SW480 (cell line): ENCODE measurements at regions not wholly inside any gene's neighbourhood (a gene's known extent, or its start where the extent isn't known, plus 50 kb on each side); places are given as distances from the start of the nearest gene placed in this dataset.
"Not testable (repeated sequence)": the region's sequence is repeated elsewhere in the genome, so short reads cannot be mapped to it uniquely, and the experiment has no call there.

Experiments used
- DNase-seq: peaks from one replicate; pipeline ENCODE4 v3.0.0-alpha.2; 2016; ENCODE audit warnings: low spot score

DNA sequence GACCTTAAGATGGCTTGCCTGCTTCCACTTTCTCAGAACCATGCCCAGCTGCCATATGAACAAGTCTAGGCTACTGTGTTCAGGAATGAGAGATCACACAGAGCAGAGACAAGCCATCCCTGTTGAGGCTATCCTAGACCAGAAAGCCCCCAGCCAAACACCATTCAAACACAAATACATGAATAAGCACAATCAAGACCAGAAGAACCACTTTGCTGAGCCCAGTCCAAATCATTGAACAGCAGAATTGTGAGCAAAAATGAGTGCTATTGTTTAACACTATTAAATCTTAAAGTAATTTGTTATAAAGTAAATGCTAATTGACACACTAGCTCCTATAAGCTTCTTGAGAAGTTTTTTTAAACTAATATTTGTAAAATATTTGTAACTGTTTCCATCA is 79.0 kb upstream of the LYZL1 start:
- no peak for DNase-seq

DNA sequence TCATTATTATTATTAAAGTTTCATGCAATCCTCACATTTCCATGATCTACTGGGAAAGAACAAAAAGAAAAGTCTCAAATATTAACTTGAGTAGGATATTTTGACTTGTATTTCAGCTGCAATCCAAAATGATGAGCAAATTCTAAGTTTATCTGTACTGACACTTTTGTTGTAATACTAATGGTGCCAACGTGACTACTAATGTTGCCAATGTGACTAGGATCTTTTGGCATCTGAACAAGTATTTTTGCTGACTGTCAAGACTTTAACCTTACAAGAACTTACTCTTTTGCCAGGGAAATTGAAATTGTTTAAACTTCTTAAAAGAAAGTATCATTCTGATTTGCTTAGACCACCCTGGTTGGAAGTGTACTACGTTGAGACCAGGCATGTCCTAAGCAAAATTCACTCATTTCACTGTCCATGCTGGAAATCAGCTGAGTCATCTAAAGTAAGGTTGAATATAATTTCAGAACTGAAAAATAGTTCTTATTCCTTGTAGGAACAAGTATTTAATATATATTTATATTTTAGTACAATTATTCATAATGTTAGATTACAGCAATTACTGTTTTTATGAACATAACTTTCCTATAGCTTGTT is 78.5 kb upstream of the LYZL1 start:
- no peak for DNase-seq

DNA sequence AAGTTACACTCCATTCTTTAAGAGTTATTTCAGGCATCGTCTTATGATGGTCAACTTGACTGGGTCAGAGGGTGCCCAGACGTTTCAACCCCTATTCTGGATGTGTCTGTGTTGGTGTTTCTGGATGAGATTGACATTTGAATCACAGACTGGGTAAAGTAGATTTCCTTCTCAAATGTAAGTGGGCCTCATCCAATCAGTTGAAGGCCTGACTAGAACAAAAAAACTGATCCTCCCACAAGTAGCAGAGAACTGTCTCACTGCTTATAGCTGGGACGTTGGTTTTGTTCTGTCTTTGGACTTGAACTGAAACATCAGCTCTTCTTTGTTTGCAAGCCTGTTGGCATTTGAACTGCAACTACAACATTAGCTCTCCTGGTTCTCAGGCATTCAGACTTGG is 76.3 kb upstream of the LYZL1 start:
- DNase-seq, result no peak

DNA sequence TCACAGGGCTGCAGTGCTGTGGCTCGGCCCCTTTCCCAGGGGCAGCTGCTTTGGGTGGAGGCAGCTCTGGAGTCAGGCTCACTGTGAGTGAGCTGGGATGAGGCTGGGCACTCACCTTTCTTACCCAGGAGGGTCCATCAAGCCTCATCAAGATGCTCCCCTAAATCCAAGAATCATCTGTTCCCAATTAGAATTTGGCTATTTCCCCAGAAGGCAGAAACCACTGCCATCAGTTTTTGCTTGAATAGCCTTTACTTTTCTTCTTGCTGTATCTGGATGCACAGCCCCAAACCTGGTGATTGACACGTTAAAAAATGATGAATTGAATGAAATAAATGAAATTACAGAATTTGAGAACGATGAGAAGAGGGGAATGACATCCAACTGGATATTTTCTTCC is 74.3 kb upstream of the LYZL1 start:
- DNase-seq, result no peak

DNA sequence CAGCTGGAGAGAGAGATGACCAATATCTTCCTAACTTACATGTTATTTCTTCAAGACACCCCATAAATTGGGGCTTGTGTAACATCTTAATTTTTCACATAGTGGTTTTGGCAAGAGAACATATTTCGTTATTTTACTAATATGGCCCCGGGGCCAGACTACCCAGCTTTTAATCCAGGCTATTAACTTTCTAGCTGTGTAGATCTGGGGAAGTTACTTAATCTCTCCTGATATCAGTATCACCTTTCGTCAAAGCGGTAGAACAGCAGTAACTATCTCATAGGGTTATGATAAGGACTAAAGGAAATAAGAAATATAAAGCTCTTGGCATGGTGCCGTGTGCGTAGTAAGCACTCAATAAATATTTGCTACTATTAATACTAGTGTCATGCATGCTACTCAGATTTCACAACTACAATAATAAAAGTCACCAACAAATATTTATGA is 71.6 kb upstream of the LYZL1 start:
- DNase-seq, result no peak

DNA sequence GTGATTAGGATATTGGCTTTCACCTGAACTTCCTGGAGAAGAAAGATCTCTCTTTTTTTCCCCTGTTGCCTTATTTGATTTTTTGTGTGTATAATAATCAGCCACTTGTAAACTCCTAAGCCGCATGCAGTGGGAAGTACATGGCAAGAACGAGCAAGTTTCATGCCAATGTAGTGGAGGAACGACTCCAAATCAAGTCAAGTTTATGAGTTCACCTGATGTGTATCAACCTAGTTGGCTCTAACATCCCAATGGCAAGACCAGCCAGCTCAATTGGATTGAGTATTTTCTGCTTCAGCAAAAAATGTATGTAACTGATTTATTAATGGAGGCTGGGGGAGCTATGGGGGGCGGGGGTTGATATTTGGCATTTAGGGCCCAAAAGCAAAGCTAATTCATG is 65.5 kb upstream of the LYZL1 start:
- DNase-seq, result no peak

DNA sequence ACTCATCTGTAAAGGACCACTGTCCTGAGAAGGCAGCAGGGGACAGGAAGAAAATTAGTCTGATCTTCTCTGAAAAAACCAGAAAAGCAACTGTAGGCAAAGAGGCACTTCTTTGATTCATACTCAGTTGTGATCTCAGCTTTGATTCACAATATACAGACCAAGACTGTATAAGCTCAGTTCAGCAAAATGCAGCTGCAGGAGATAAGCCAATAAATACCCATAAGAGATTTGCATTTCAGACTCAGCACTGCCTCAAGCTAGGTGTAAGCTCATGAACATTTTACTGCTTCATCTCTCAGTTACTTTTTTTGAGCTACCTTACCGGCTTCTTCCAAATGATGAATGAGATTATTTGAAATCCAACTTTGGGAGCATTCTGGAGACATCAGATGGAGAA is 64.2 kb upstream of the LYZL1 start:
- no peak for DNase-seq

DNA sequence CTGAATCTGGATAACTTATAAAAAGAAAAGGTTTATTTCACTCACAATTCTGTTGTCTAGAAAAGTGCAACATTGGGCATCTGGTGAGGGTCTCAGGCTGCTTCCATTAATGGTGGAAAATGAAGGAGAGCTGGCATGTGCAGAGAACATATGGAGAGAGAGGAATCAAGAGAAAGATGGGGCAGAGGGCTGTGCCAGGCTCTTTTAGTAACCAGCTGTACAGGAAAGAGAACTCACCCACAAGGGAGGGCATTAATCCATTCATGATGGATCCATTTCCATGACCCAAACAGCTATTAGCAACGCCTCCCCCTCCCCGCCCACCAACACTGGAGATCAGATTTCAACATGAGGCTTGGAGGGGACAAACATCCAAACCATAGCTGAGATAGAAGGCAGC is 61.7 kb upstream of the LYZL1 start:
- DNase-seq, result no peak

DNA sequence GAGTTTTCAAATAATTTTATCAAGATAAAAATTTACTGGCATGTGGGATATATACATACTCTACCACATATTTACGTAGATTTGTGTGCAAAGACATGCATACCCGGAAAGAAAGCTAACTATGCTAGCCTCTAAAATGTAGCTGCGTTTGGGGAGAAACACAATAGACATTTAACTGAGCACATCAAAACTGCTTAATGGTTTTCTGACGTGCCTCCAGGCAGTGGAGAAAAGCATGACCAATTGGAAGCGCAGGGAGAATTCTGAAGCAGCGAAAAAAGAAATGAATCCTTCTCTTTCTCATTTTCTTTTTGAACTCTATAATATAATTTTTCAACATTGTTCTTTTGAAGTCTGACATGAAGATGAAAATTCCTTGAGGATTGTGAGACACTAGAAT is 60.3 kb upstream of the LYZL1 start:
- DNase-seq, result no peak

DNA sequence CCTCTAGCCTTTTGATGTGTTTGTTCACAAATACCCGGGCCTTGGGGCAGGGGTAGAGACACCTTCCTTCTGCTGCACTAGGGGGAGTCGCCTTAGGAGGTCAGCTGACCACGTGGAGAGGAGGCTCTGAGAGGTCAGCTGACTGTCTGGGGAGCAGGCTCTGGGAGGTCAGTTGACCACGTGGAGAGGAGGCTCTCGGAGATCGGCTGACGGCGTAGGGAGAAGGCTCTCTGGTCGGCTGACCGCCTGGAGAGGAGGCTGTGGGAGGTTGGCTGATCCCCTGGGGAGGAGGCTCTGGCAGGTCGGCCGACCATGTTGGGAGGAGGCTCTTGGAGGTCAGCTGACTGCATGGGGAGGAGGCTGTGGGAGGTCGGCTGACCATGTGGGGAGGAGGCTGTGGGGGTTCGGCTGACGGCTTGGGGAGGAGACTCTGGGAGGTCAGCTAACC is 59.6 kb upstream of the LYZL1 start:
- no peak for DNase-seq

DNA sequence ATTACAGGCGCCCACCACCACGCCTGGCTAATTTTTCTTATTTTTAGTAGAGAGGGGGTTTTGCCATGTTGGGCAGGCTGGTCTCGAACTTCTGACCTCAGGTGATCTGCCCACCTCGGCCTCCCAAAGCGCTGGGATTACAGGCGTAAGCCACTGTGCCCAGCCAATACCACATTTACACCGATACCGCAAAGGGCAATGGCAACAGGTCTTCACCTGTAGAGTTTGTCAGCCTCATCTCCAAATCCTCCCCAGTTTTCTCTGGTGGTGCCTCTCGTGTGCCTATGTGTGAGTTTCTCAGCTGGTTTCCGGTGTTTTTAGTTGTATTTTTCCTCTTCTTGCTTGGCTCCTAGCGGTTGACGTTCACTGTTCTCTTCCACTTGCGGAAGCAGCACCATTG is 52.0 kb upstream of the LYZL1 start:
- DNase-seq, result not testable (repeated sequence)

DNA sequence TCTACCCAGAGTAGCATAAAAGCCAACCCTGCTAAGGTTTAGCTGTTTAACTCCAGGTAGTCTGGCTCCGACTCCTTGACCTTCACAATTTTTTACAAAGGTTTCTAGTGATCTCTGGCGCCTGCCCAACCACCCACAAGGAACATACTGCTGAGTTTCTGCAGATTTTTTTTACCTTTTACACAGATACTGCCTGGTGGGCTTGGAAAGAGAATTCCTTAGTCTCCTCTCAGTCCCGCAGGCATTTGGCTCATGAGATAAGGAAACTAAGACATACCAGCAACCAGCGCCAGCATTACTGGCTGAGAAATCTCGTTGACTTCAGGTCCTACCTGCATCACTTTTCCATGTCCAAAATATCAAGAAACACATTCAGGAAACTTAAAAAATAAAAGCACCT is 51.1 kb upstream of the LYZL1 start:
- DNase-seq, result no peak

DNA sequence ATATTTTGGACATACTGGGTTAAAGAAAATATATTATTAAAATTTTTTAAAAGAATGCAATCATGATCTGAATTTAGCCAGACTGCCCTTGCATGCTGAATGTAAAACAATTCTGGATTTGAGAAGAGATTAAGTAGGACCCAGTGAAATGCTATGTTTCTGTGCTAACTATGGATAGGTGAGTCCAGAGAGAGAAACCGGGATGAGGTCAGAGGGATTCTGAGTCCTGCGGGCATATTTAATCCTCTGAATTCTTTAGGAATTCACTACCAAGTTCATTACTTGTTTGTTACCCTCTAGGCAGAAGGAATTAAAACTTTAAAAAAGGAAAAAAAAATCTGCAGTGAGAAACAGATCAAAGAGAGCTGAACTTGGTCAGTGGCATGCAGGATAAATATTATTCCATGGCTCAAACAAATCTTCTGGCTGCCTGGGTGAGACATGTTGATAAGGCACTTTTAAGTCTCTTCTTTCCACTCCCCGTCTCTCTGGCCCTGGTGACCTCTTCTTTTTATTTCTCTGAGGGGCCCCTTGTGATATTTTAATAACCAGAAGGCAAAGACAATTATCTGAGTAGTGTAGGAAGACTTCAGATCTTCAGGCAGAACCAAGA is 50.2 kb upstream of the LYZL1 start:
- DNase-seq, result no peak
